H9 (cell line): ENCODE measurements at regions not wholly inside any gene's neighbourhood (a gene's known extent, or its start where the extent isn't known, plus 50 kb on each side); places are given as distances from the start of the nearest gene placed in this dataset.
A peak's percentile ranks its signal among the peaks of the same experiment; 100 is the strongest.

Experiments used
- DNase-seq: peaks from one replicate; pipeline ENCODE4 v3.0.0-alpha.2; 2017
- H2AFZ ChIP-seq: one replicate; pipeline ENCODE4 v1.6.1; 2013; ENCODE audit warnings: mild to moderate bottlenecking, low read length, control low read depth, moderate library complexity
- H2AK5ac ChIP-seq: 2 replicates; pipeline ENCODE4 v1.6.1; 2013; ENCODE audit warnings: low read length, control low read depth, mixed read lengths; ENCODE audit not compliant: insufficient read length
- H2BK120ac ChIP-seq: one replicate; pipeline ENCODE4 v1.6.1; 2013; ENCODE audit warnings: low read depth, mild to moderate bottlenecking, low read length, control low read depth, inconsistent platforms; ENCODE audit not compliant: poor library complexity, severe bottlenecking
- H2BK12ac ChIP-seq: 2 replicates; pipeline ENCODE4 v1.6.1; 2013; ENCODE audit warnings: low read length, control low read depth, mixed read lengths, low read depth; ENCODE audit not compliant: insufficient read length
- H2BK15ac ChIP-seq: 2 replicates; pipeline ENCODE4 v1.6.1; 2013; ENCODE audit warnings: low read depth, low read length, control low read depth
- H2BK20ac ChIP-seq: one replicate; pipeline ENCODE4 v1.6.1; 2013; ENCODE audit warnings: low read depth, mild to moderate bottlenecking, low read length, control low read depth, inconsistent platforms; ENCODE audit not compliant: poor library complexity, severe bottlenecking
- H2BK5ac ChIP-seq: 2 replicates; pipeline ENCODE4 v1.6.1; 2013; ENCODE audit warnings: low read length, control low read depth, mixed read lengths; ENCODE audit not compliant: insufficient read length
- H3K14ac ChIP-seq: 2 replicates; pipeline ENCODE4 v1.6.1; 2013; ENCODE audit warnings: low read length, control low read depth; ENCODE audit not compliant: insufficient read depth
- H3K18ac ChIP-seq: 2 replicates; pipeline ENCODE4 v1.6.1; 2013; ENCODE audit warnings: low read depth, mild to moderate bottlenecking, mixed read lengths, low read length, control low read depth; ENCODE audit not compliant: insufficient read length
- H3K23ac ChIP-seq: 2 replicates; pipeline ENCODE4 v1.6.1; 2013; ENCODE audit warnings: low read length, control low read depth, mixed read lengths, low read depth; ENCODE audit not compliant: insufficient read length
- H3K23me2 ChIP-seq: 2 replicates; pipeline ENCODE4 v1.6.1; 2013; ENCODE audit warnings: low read depth, mild to moderate bottlenecking, mixed read lengths, low read length, control low read depth; ENCODE audit not compliant: insufficient read length, poor library complexity, severe bottlenecking
- H3K27ac ChIP-seq: 2 replicates; pipeline ENCODE4 v1.5.1; 2013; ENCODE audit warnings: low read length, control low read depth, mixed read lengths, low read depth; ENCODE audit not compliant: insufficient read length
- H3K27me3 ChIP-seq: 2 replicates; pipeline ENCODE4 v1.6.1; 2013; ENCODE audit warnings: low read length, control low read depth, inconsistent platforms; ENCODE audit not compliant: insufficient read depth
- H3K4ac ChIP-seq: 2 replicates; pipeline ENCODE4 v1.6.1; 2013; ENCODE audit warnings: low read depth, mild to moderate bottlenecking, control low read depth, inconsistent platforms, low read length, moderate library complexity
- H3K4me1 ChIP-seq: 2 replicates; pipeline ENCODE4 v1.6.1; 2013; ENCODE audit warnings: low read length, control low read depth, inconsistent platforms; ENCODE audit not compliant: insufficient read depth
- H3K4me2 ChIP-seq: 2 replicates; pipeline ENCODE4 v1.6.1; 2013; ENCODE audit warnings: low read length, control low read depth, mixed read lengths; ENCODE audit not compliant: insufficient read length, insufficient read depth
- H3K56ac ChIP-seq: 2 replicates; pipeline ENCODE4 v1.6.1; 2013; ENCODE audit warnings: low read depth, mild to moderate bottlenecking, mixed read lengths, low read length, control low read depth; ENCODE audit not compliant: insufficient read length
- H3K79me1 ChIP-seq: 2 replicates; pipeline ENCODE4 v1.6.1; 2013; ENCODE audit warnings: low read depth, mild to moderate bottlenecking, moderate library complexity, low read length, control low read depth, inconsistent platforms; ENCODE audit not compliant: insufficient read depth, poor library complexity, severe bottlenecking
- H3K79me2 ChIP-seq: 2 replicates; pipeline ENCODE4 v1.6.1; 2013; ENCODE audit warnings: low read length, control low read depth, inconsistent platforms; ENCODE audit not compliant: insufficient read depth
- H3K9ac ChIP-seq: 2 replicates; pipeline ENCODE4 v1.6.1; 2013; ENCODE audit warnings: low read length, control low read depth, mixed read lengths; ENCODE audit not compliant: insufficient read length; ENCODE audit errors: extremely low read depth
- H3K9me3 ChIP-seq: one replicate; pipeline ENCODE4 v1.6.1; 2013; ENCODE audit warnings: low read depth, low read length, inconsistent platforms; ENCODE audit not compliant: control insufficient read depth
- H3T11ph ChIP-seq: one replicate; pipeline ENCODE4 v1.6.1; 2013; ENCODE audit warnings: mild to moderate bottlenecking, low read length, control low read depth, inconsistent platforms
- H4K20me1 ChIP-seq: one replicate; pipeline ENCODE4 v1.6.1; 2013; ENCODE audit not compliant: control insufficient read depth, insufficient read length, insufficient read depth
- H4K5ac ChIP-seq: 2 replicates; pipeline ENCODE4 v1.6.1; 2013; ENCODE audit warnings: low read depth, mild to moderate bottlenecking, mixed read lengths, low read length, control low read depth; ENCODE audit not compliant: insufficient read length
- H4K8ac ChIP-seq: replicated peaks from 2 replicates; pipeline ENCODE4 v1.6.1; 2013; ENCODE audit warnings: low read length, control low read depth, mixed read lengths, low read depth; ENCODE audit not compliant: insufficient read length
- H4K91ac ChIP-seq: 2 replicates; pipeline ENCODE4 v1.6.1; 2013; ENCODE audit warnings: low read depth, mild to moderate bottlenecking, moderate library complexity, mixed read lengths, low read length, control low read depth; ENCODE audit not compliant: insufficient read length
- H3K27ac Mint-ChIP-seq, 3 experiments: 2 replicates in 2 of 3; 3 replicates in 1 of 3; pipeline ENCODE4 v1.8.0; 2020 to 2021; ENCODE audit warnings: mixed read lengths in 3 of 3, mild to moderate bottlenecking in 1 of 3, moderate library complexity in 1 of 3
- H3K27me3 Mint-ChIP-seq: 2 replicates; pipeline ENCODE4 v1.8.0; 2021; ENCODE audit warnings: low read depth, mild to moderate bottlenecking, moderate library complexity, mixed read lengths
- H3K36me3 Mint-ChIP-seq, 3 experiments: 2 replicates in 2 of 3; 3 replicates in 1 of 3; pipeline ENCODE4 v1.8.0; 2020 to 2021; ENCODE audit warnings: low read depth in 3 of 3, mixed read lengths in 3 of 3; ENCODE audit not compliant: insufficient read depth in 1 of 3
- H3K4me1 Mint-ChIP-seq, 2 experiments: 2 replicates each; pipeline ENCODE4 v1.8.0; 2020; ENCODE audit warnings: mixed read lengths in 2 of 2
- H3K4me3 Mint-ChIP-seq, 2 experiments: 2 replicates in 1 of 2; 3 replicates in 1 of 2; pipeline ENCODE4 v1.8.0; 2020 to 2021; ENCODE audit warnings: mild to moderate bottlenecking in 2 of 2, mixed read lengths in 2 of 2, moderate library complexity in 1 of 2
- H3K9me3 Mint-ChIP-seq, 2 experiments: 2 replicates in 1 of 2; 3 replicates in 1 of 2; pipeline ENCODE4 v1.8.0; 2020; ENCODE audit warnings: mild to moderate bottlenecking in 2 of 2, mixed read lengths in 2 of 2, moderate library complexity in 1 of 2
- WGBS: extraction: QIAGEN DNeasy Blood & Tissue Kit; methylation state at CpG from one replicate; pipeline ENCODE4 v1.1.7; 2013; ENCODE audit warnings: missing lambda C conversion rate, low lambda C conversion rate, mixed read lengths; ENCODE audit not compliant: insufficient read length; ENCODE audit errors: extremely low coverage; 5-methylcytosine and 5-hydroxymethylcytosine counted together
- TF ChIP-seq, protein P1 (sequence below): fragments of 200-600 bp; sonication (generic); conservative IDR thresholded peaks from 3 replicates; pipeline ENCODE4 v1.8.0; 2021; ENCODE audit warnings: antibody characterized with exemption, mild to moderate bottlenecking

- H4K8ac ChIP-seq = no peak overlapping the region
- no peak overlapping the region for H2BK20ac ChIP-seq
- Mint-ChIP-seq H3K36me3 (no peaks in the 10 kb centered on the region), H3K4me3 (no peak overlapping the region), H3K27ac (no peak overlapping the region; a peak in 1 of 7 replicates), H3K9me3 (no peaks in the 10 kb centered on the region), H3K27me3 (peaks cover 1% of the 10 kb centered on the region), H3K4me1 (peaks cover 7 to 10% of the 10 kb centered on the region in 2 experiments)
- no peaks in the 10 kb centered on the region for H4K20me1 ChIP-seq
- no peak overlapping the region for H3T11ph ChIP-seq
- no peak overlapping the region for H3K23ac ChIP-seq
- H3K9ac ChIP-seq = no peak overlapping the region
- no peak overlapping the region for H3K4me2 ChIP-seq
- WGBS = no CpG with 5 or more reads among the region's 6 CpGs
- H3K4me1 ChIP-seq = no peaks in the 10 kb centered on the region
- no peak for DNase-seq
- H3K79me2 ChIP-seq = no peaks in the 10 kb centered on the region
- no peaks in the 10 kb centered on the region for H3K23me2 ChIP-seq
- H3K4ac ChIP-seq = no peak overlapping the region
- no peak overlapping the region for H3K27ac ChIP-seq
- no peak overlapping the region for H3K56ac ChIP-seq
- no peaks in the 10 kb centered on the region for H3K79me1 ChIP-seq
- TF ChIP-seq, protein P1, sequence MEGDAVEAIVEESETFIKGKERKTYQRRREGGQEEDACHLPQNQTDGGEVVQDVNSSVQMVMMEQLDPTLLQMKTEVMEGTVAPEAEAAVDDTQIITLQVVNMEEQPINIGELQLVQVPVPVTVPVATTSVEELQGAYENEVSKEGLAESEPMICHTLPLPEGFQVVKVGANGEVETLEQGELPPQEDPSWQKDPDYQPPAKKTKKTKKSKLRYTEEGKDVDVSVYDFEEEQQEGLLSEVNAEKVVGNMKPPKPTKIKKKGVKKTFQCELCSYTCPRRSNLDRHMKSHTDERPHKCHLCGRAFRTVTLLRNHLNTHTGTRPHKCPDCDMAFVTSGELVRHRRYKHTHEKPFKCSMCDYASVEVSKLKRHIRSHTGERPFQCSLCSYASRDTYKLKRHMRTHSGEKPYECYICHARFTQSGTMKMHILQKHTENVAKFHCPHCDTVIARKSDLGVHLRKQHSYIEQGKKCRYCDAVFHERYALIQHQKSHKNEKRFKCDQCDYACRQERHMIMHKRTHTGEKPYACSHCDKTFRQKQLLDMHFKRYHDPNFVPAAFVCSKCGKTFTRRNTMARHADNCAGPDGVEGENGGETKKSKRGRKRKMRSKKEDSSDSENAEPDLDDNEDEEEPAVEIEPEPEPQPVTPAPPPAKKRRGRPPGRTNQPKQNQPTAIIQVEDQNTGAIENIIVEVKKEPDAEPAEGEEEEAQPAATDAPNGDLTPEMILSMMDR = peak; percentile 40
- H3K9me3 ChIP-seq = no peaks in the 10 kb centered on the region
- no peak overlapping the region for H2BK15ac ChIP-seq
- H2BK5ac ChIP-seq = no peak overlapping the region
- no peak overlapping the region for H2AFZ ChIP-seq
- H2AK5ac ChIP-seq = no peak overlapping the region
- H3K27me3 ChIP-seq = no peaks in the 10 kb centered on the region
- H3K18ac ChIP-seq = no peak overlapping the region
- H4K91ac ChIP-seq = no peak overlapping the region
- no peak overlapping the region for H2BK12ac ChIP-seq
- no peak overlapping the region for H4K5ac ChIP-seq
- H3K14ac ChIP-seq = no peak overlapping the region
- no peak overlapping the region for H2BK120ac ChIP-seq
These were observed 111.0 kb downstream of the HSPH1 start for GRCh38 chr13:31050486-31051400.
